ENCODE measurements at regions not wholly inside any gene's neighbourhood (a gene's known extent, or its start where the extent isn't known, plus 50 kb on each side); places are given as distances from the start of the nearest gene placed in this dataset.

- no peaks in the 10 kb centered on the region for H3K9me3 ChIP-seq (ENCODE audit: low read length)
- H3K4me1 ChIP-seq (ENCODE audit: insufficient read depth, low read length, severe bottlenecking), result no peaks in the 10 kb centered on the region
- TF ChIP-seq EZH2 (IDR thresholded peaks at IDR 0.05; ENCODE audit: borderline replicate concordance, low read length), result no peak
- TF ChIP-seq, protein P1, sequence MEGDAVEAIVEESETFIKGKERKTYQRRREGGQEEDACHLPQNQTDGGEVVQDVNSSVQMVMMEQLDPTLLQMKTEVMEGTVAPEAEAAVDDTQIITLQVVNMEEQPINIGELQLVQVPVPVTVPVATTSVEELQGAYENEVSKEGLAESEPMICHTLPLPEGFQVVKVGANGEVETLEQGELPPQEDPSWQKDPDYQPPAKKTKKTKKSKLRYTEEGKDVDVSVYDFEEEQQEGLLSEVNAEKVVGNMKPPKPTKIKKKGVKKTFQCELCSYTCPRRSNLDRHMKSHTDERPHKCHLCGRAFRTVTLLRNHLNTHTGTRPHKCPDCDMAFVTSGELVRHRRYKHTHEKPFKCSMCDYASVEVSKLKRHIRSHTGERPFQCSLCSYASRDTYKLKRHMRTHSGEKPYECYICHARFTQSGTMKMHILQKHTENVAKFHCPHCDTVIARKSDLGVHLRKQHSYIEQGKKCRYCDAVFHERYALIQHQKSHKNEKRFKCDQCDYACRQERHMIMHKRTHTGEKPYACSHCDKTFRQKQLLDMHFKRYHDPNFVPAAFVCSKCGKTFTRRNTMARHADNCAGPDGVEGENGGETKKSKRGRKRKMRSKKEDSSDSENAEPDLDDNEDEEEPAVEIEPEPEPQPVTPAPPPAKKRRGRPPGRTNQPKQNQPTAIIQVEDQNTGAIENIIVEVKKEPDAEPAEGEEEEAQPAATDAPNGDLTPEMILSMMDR (IDR thresholded peaks at IDR 0.05; ENCODE audit: low read length), result no peak
- no peaks in the 10 kb centered on the region for H3K9me2 ChIP-seq (ENCODE audit: low read depth, low read length)
- H2AFZ ChIP-seq (ENCODE audit: low read length), result no peak overlapping the region
- H3K4me3 ChIP-seq (ENCODE audit: low read depth, low read length, poor library complexity, severe bottlenecking), result no peak overlapping the region
- no peak overlapping the region for H3K4me2 ChIP-seq (ENCODE audit: low read length)
- no peaks in the 10 kb centered on the region for H3K27me3 ChIP-seq (ENCODE audit: insufficient read depth, low read length)
- no peak overlapping the region for H3K27ac ChIP-seq (ENCODE audit: low read depth, low read length, poor library complexity, severe bottlenecking)
- H3K36me3 ChIP-seq (ENCODE audit: insufficient read depth, low read length), result no peaks in the 10 kb centered on the region
- H3K79me2 ChIP-seq (ENCODE audit: insufficient read depth, low read length), result no peaks in the 10 kb centered on the region
- no peaks in the 10 kb centered on the region for H4K20me1 ChIP-seq (ENCODE audit: insufficient read depth, low read length)
- no peaks in the 10 kb centered on the region for H3F3A ChIP-seq (ENCODE audit: insufficient read depth, low read length)
- H3K9ac ChIP-seq (ENCODE audit: low read length), result no peak overlapping the region
Observed at GRCh38 chr15:95113041-95113440, 881.7 kb downstream of the MCTP2 start.

DNA sequence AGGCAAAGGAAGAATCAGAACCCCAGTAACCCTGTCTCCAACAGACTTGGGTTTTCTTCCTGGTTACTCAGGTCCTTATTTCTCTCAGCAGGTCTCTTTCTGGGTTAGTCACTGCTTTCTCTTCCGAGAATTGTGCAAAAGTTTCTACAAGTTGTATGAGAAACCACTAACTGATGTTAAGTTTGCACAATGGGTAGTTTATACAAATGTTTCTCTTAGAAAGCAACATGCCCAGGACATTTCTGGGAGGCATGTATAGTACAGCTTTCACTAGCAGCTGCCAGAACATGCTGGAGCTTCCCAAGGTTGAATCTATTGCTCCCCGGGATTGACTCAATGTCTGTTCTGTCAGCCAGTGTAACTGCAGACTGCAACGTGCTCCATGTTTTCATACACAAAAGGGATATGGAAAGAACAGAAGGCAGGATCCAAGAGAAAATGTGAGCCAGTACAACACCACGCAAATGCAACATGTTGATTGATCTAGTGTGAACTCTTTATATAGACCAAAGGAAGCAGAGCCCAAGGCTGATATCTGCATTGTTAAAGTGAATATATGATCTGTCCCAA lies 887.8 kb downstream of the MCTP2 start:
- no peak overlapping the region for H3K4me2 ChIP-seq (ENCODE audit: low read length)
- no peak overlapping the region for H2AFZ ChIP-seq (ENCODE audit: low read length)
- H3K36me3 ChIP-seq (ENCODE audit: insufficient read depth, low read length), result no peaks in the 10 kb centered on the region
- H3K79me2 ChIP-seq (ENCODE audit: insufficient read depth, low read length), result no peaks in the 10 kb centered on the region
- H3K4me1 ChIP-seq (ENCODE audit: insufficient read depth, low read length, severe bottlenecking), result no peaks in the 10 kb centered on the region
- no peaks in the 10 kb centered on the region for H4K20me1 ChIP-seq (ENCODE audit: insufficient read depth, low read length)
- no peaks in the 10 kb centered on the region for H3K27me3 ChIP-seq (ENCODE audit: insufficient read depth, low read length)
- H3K9me3 ChIP-seq (ENCODE audit: low read length), result no peaks in the 10 kb centered on the region
- no peaks in the 10 kb centered on the region for H3K9me2 ChIP-seq (ENCODE audit: low read depth, low read length)
- no peak overlapping the region for H3K4me3 ChIP-seq (ENCODE audit: low read depth, low read length, poor library complexity, severe bottlenecking)
- no peaks in the 10 kb centered on the region for H3F3A ChIP-seq (ENCODE audit: insufficient read depth, low read length)
- no peak overlapping the region for H3K9ac ChIP-seq (ENCODE audit: low read length)
- H3K27ac ChIP-seq (ENCODE audit: low read depth, low read length, poor library complexity, severe bottlenecking), result no peak overlapping the region
- no peak for TF ChIP-seq EZH2 (IDR thresholded peaks at IDR 0.05; ENCODE audit: borderline replicate concordance, low read length)
- TF ChIP-seq, protein P1 (IDR thresholded peaks at IDR 0.05; ENCODE audit: low read length), result no peak

GRCh38 chr15:95120595-95120994 lies 889.2 kb downstream of the MCTP2 start:
- Histone ChIP-seq H4K20me1 (ENCODE audit: insufficient read depth, low read length) (no peaks in the 10 kb centered on the region), H3K4me1 (ENCODE audit: insufficient read depth, low read length, severe bottlenecking) (no peaks in the 10 kb centered on the region), H3K4me3 (ENCODE audit: low read depth, low read length, poor library complexity, severe bottlenecking) (no peak overlapping the region), H3K9me2 (ENCODE audit: low read depth, low read length) (no peaks in the 10 kb centered on the region), H3F3A (ENCODE audit: insufficient read depth, low read length) (no peaks in the 10 kb centered on the region), H3K36me3 (ENCODE audit: insufficient read depth, low read length) (no peaks in the 10 kb centered on the region), H3K27ac (ENCODE audit: low read depth, low read length, poor library complexity, severe bottlenecking) (no peak overlapping the region), H2AFZ (ENCODE audit: low read length) (no peak overlapping the region), H3K27me3 (ENCODE audit: insufficient read depth, low read length) (no peaks in the 10 kb centered on the region), H3K9ac (ENCODE audit: low read length) (no peak overlapping the region), H3K9me3 (ENCODE audit: low read length) (no peaks in the 10 kb centered on the region), H3K79me2 (ENCODE audit: insufficient read depth, low read length) (no peaks in the 10 kb centered on the region), H3K4me2 (ENCODE audit: low read length) (no peak overlapping the region)
- TF ChIP-seq EZH2 (IDR thresholded peaks at IDR 0.05; ENCODE audit: borderline replicate concordance, low read length), result no peak
- TF ChIP-seq, protein P1 (IDR thresholded peaks at IDR 0.05; ENCODE audit: low read length), result no peak
